ENCODE measurements at regions not wholly inside any gene's neighbourhood (a gene's known extent, or its start where the extent isn't known, plus 50 kb on each side); places are given as distances from the start of the nearest gene placed in this dataset.
A peak's percentile ranks its signal among the peaks of the same experiment; 100 is the strongest.
"Not testable (repeated sequence)": the region's sequence is repeated elsewhere in the genome, so short reads cannot be mapped to it uniquely, and the experiment has no call there.

- Histone ChIP-seq H3K27me3 (replicated peaks in 1 of 2; ENCODE audit: control insufficient read depth in 2 of 2, extremely low read depth in 1 of 2, insufficient read depth in 2 of 2, low read length in 1 of 2) (peaks cover 2 to 12% of the 10 kb centered on the region in 2 experiments), H3K36me3 (ENCODE audit: control insufficient read depth in 2 of 2, extremely low read depth in 1 of 2, insufficient read depth in 1 of 2, low read length in 1 of 2) (no peaks in the 10 kb centered on the region), H3K27ac (ENCODE audit: low read length) (no peak overlapping the region), H3K4me1 (ENCODE audit: control insufficient read depth in 1 of 2, extremely low read depth in 1 of 2, insufficient read depth in 2 of 2, low read length in 2 of 2) (peaks cover 0 to 3% of the 10 kb centered on the region in 2 experiments), H3K9me3 (no peaks in the 10 kb centered on the region), H3K4me3 (ENCODE audit: control insufficient read depth in 1 of 2, extremely low read depth in 1 of 2, low read length in 1 of 2) (no peak overlapping the region)
- no peak for ATAC-seq (replicated peaks in 1 of 4)
- CTCF ChIA-PET: interaction anchor here (1.3 to 2.4 kb wide), 2 partner anchors 9 to 293 kb away, joined by 3 to 8 read pairs; no protein-coding TSS in a partner anchor
- H3K27me3 Mint-ChIP-seq: peaks cover 2 to 19% of the 10 kb centered on the region in 2 donors
- DNase-seq: no peak
- H3K27ac Mint-ChIP-seq: no peak overlapping the region
- no peaks in the 10 kb centered on the region for H3K9me3 Mint-ChIP-seq
- POLR2A ChIA-PET: no interaction called here
- no peaks in the 10 kb centered on the region for H3K4me1 Mint-ChIP-seq
- no peak overlapping the region for H3K4me3 Mint-ChIP-seq
- H3K36me3 Mint-ChIP-seq: no peaks in the 10 kb centered on the region
- 81% methylated on average over 5 of the region's 6 CpGs for WGBS (ENCODE audit: insufficient coverage)
These were observed 66.8 kb upstream of the SEC11C start for GRCh38 chr18:59072727-59073421.

GRCh38 chr18:59075923-59076322 lies 63.8 kb upstream of the SEC11C start:
- no peaks in the 10 kb centered on the region for H3K9me3 Mint-ChIP-seq

DNA sequence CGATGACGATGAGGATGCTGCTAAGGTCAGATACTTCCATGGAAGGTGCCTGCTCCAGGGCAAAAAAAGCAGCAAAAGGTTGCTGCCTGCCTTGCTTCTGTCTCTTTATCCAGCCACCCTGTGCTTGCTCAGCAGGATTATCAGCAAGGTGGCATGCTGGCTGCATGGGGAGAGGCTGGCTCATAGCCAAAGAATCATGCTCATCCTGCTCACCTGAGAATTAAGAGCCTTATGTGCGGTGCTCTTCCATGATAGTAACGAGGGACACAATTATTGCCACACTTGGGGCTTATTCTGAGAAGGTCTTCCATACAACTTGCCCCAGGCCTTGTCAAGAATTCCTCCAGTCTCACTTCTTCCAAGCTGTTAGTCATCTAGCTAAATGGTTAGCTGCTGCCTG lies 60.4 kb upstream of the SEC11C start:
- ChIA-PET POLR2A (no interaction called here), CTCF (interaction anchor here (0.6 to 1.5 kb wide), 4 partner anchors 9 to 352 kb away, joined by 4 to 10 read pairs (median 6); partner anchors contain the start of gene LMAN1 (in 1 of the 2))
- H3K27me3 Mint-ChIP-seq: peaks cover 23 to 46% of the 10 kb centered on the region in 2 donors
- Histone ChIP-seq H3K27ac (ENCODE audit: low read length) (no peak overlapping the region), H3K27me3 (replicated peaks in 1 of 2; ENCODE audit: control insufficient read depth in 2 of 2, extremely low read depth in 1 of 2, insufficient read depth in 2 of 2, low read length in 1 of 2) (peaks cover 6 to 23% of the 10 kb centered on the region in 2 experiments), H3K4me1 (ENCODE audit: control insufficient read depth in 1 of 2, extremely low read depth in 1 of 2, insufficient read depth in 2 of 2, low read length in 2 of 2) (peaks cover 0 to 3% of the 10 kb centered on the region in 2 experiments), H3K9me3 (no peaks in the 10 kb centered on the region), H3K4me3 (ENCODE audit: control insufficient read depth in 1 of 2, extremely low read depth in 1 of 2, low read length in 1 of 2) (no peak overlapping the region), H3K36me3 (ENCODE audit: control insufficient read depth in 2 of 2, extremely low read depth in 1 of 2, insufficient read depth in 1 of 2, low read length in 1 of 2) (no peaks in the 10 kb centered on the region)
- no peak overlapping the region for H3K4me3 Mint-ChIP-seq
- H3K9me3 Mint-ChIP-seq: no peaks in the 10 kb centered on the region
- peaks cover 3 to 8% (median 5%) of the 10 kb centered on the region in 3 donors for H3K4me1 Mint-ChIP-seq
- DNase-seq (no peak), ATAC-seq (replicated peaks in 1 of 4) (no peak)
- H3K36me3 Mint-ChIP-seq: no peaks in the 10 kb centered on the region
- WGBS (ENCODE audit: insufficient coverage): 100% methylated on average over 2 of the region's 4 CpGs
- H3K27ac Mint-ChIP-seq: no peak overlapping the region

More at GRCh38 chr18:59075923-59076322, 63.8 kb upstream of the SEC11C start:
- Histone ChIP-seq H3K27me3 (replicated peaks in 1 of 2; ENCODE audit: control insufficient read depth in 2 of 2, extremely low read depth in 1 of 2, insufficient read depth in 2 of 2, low read length in 1 of 2) (peaks cover 6% of the 10 kb centered on the region in 2 experiments), H3K4me3 (ENCODE audit: control insufficient read depth in 1 of 2, extremely low read depth in 1 of 2, low read length in 1 of 2) (no peak overlapping the region), H3K9me3 (no peaks in the 10 kb centered on the region), H3K4me1 (ENCODE audit: control insufficient read depth in 1 of 2, extremely low read depth in 1 of 2, insufficient read depth in 2 of 2, low read length in 2 of 2) (no peaks in the 10 kb centered on the region), H3K27ac (ENCODE audit: low read length) (no peak overlapping the region), H3K36me3 (ENCODE audit: control insufficient read depth in 2 of 2, extremely low read depth in 1 of 2, insufficient read depth in 1 of 2, low read length in 1 of 2) (no peaks in the 10 kb centered on the region)
- H3K36me3 Mint-ChIP-seq: no peaks in the 10 kb centered on the region
- CTCF ChIA-PET: interaction anchor here in 1 of 2 donors (0.6 kb wide), 1 partner anchor 46 kb away, joined by 9 read pairs; no protein-coding TSS in a partner anchor
- WGBS (ENCODE audit: insufficient coverage): no CpG with 5 or more reads among the region's 3 CpGs
- no peak for ATAC-seq (replicated peaks in 1 of 4)
- no peak for DNase-seq
- no peak overlapping the region for H3K4me3 Mint-ChIP-seq
- H3K4me1 Mint-ChIP-seq: no peaks in the 10 kb centered on the region
- H3K27me3 Mint-ChIP-seq: peaks cover 6 to 31% of the 10 kb centered on the region in 2 donors
- POLR2A ChIA-PET: no interaction called here
- H3K27ac Mint-ChIP-seq: no peak overlapping the region

GRCh38 chr18:59079687-59080501 lies 59.8 kb upstream of the SEC11C start:
- peaks cover 23 to 41% of the 10 kb centered on the region in 2 donors for H3K27me3 Mint-ChIP-seq
- H3K36me3 ChIP-seq (ENCODE audit: control insufficient read depth in 2 of 2, extremely low read depth in 1 of 2, insufficient read depth in 1 of 2, low read length in 1 of 2); H3K4me1 ChIP-seq (ENCODE audit: control insufficient read depth in 1 of 2, extremely low read depth in 1 of 2, insufficient read depth in 2 of 2, low read length in 2 of 2); H3K27ac ChIP-seq (ENCODE audit: low read length); H3K4me3 Mint-ChIP-seq; H3K4me3 ChIP-seq (ENCODE audit: control insufficient read depth in 1 of 2, extremely low read depth in 1 of 2, low read length in 1 of 2); H3K4me1 Mint-ChIP-seq; H3K9me3 Mint-ChIP-seq; H3K9me3 ChIP-seq; H3K36me3 Mint-ChIP-seq; H3K27ac Mint-ChIP-seq; ATAC-seq (replicated peaks in 1 of 4); DNase-seq: not testable (repeated sequence)
- WGBS (ENCODE audit: insufficient coverage): no CpG with 5 or more reads among the region's 7 CpGs
- ChIA-PET POLR2A (interaction anchor here (0.5 to 0.7 kb wide), 2 partner anchors 304 to 785 kb away, joined by 3 to 11 read pairs; no protein-coding TSS in a partner anchor), CTCF (interaction anchor here (0.5 to 1.5 kb wide), 9 partner anchors 9 to 1654 kb away, joined by 3 to 10 read pairs (median 4); partner anchors contain the start of gene LMAN1 (in 1 of the 2))
- H3K27me3 ChIP-seq (replicated peaks in 1 of 2; ENCODE audit: control insufficient read depth in 2 of 2, extremely low read depth in 1 of 2, insufficient read depth in 2 of 2, low read length in 1 of 2): peaks cover 6 to 27% of the 10 kb centered on the region in 2 experiments

- Mint-ChIP-seq H3K4me1 (peaks cover 15 to 19% (median 16%) of the 10 kb centered on the region in 3 donors), H3K4me3 (no peak overlapping the region), H3K36me3 (no peaks in the 10 kb centered on the region), H3K27me3 (peaks cover 19 to 31% of the 10 kb centered on the region in 2 donors), H3K27ac (peak overlapping the region in 1 of 2 donors; percentile 41), H3K9me3 (no peaks in the 10 kb centered on the region)
- H3K36me3 ChIP-seq (ENCODE audit: control insufficient read depth in 2 of 2, extremely low read depth in 1 of 2, insufficient read depth in 1 of 2, low read length in 1 of 2): no peaks in the 10 kb centered on the region
- POLR2A ChIA-PET: no interaction called here
- peaks cover 0 to 11% of the 10 kb centered on the region in 2 experiments for H3K4me1 ChIP-seq (ENCODE audit: control insufficient read depth in 1 of 2, extremely low read depth in 1 of 2, insufficient read depth in 2 of 2, low read length in 2 of 2)
- WGBS (ENCODE audit: insufficient coverage): 75% methylated on average over 1 of the region's 10 CpGs
- CTCF ChIA-PET: interaction anchor here (0.5 to 2.2 kb wide), 5 partner anchors 11 to 1466 kb away, joined by 3 to 8 read pairs (median 6); no protein-coding TSS in a partner anchor
- H3K4me3 ChIP-seq (ENCODE audit: control insufficient read depth in 1 of 2, extremely low read depth in 1 of 2, low read length in 1 of 2): no peak overlapping the region
- H3K9me3 ChIP-seq: no peaks in the 10 kb centered on the region
- H3K27me3 ChIP-seq (replicated peaks in 1 of 2; ENCODE audit: control insufficient read depth in 2 of 2, extremely low read depth in 1 of 2, insufficient read depth in 2 of 2, low read length in 1 of 2): peaks cover 4 to 29% of the 10 kb centered on the region in 2 experiments
- H3K27ac ChIP-seq (ENCODE audit: low read length): no peak overlapping the region
- DNase-seq (no peak), ATAC-seq (replicated peaks in 1 of 4) (no peak)
These were observed 56.4 kb upstream of the SEC11C start for GRCh38 chr18:59083136-59083818.

All from T-cell (primary cell).